ENCODE measurements at regions not wholly inside any gene's neighbourhood (a gene's known extent, or its start where the extent isn't known, plus 50 kb on each side); places are given as distances from the start of the nearest gene placed in this dataset.

DNA sequence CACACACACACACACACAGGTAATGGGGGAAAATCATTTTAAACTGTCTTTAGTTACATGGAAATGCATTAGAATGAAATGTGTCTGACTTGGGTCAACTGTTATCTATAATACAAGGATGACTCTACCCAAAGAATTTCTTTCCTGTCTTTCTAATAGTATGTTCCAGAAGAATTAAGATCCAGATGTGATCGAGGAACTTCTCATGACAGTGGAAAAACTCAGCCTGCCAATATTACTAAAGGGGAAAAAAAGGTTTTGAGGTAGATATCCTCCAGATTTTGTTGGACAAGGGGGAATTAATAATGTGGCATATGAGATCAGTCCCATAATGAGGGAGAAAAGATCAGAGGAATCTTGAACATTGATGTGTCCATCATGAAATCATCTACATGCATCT, 190.6 kb upstream of the MAP3K1 start:
- Histone ChIP-seq H3K79me2 (no peaks in the 10 kb centered on the region), H3K9me3 (ENCODE audit: low read depth) (peaks cover 4% of the 10 kb centered on the region), H3K27me3 (no peaks in the 10 kb centered on the region), H3K9me2 (replicated peaks; ENCODE audit: insufficient read depth) (no peaks in the 10 kb centered on the region), H3K27ac (no peak overlapping the region), H3K4me3 (no peak overlapping the region), H2AFZ (no peak overlapping the region), H3K4me2 (no peak overlapping the region), H3K4me1 (ENCODE audit: insufficient read depth) (no peaks in the 10 kb centered on the region), H4K20me1 (ENCODE audit: insufficient read depth, poor library complexity, severe bottlenecking) (no peaks in the 10 kb centered on the region), H3K36me3 (replicated peaks; ENCODE audit: insufficient read depth, low read depth) (no peaks in the 10 kb centered on the region)
- WGBS (ENCODE audit: low lambda C conversion rate, missing lambda C conversion rate) = 100% methylated on average over 1 of the region's 1 CpG
- no peak for DNase-seq (ENCODE audit: low spot score)
- TF ChIP-seq, protein P1, sequence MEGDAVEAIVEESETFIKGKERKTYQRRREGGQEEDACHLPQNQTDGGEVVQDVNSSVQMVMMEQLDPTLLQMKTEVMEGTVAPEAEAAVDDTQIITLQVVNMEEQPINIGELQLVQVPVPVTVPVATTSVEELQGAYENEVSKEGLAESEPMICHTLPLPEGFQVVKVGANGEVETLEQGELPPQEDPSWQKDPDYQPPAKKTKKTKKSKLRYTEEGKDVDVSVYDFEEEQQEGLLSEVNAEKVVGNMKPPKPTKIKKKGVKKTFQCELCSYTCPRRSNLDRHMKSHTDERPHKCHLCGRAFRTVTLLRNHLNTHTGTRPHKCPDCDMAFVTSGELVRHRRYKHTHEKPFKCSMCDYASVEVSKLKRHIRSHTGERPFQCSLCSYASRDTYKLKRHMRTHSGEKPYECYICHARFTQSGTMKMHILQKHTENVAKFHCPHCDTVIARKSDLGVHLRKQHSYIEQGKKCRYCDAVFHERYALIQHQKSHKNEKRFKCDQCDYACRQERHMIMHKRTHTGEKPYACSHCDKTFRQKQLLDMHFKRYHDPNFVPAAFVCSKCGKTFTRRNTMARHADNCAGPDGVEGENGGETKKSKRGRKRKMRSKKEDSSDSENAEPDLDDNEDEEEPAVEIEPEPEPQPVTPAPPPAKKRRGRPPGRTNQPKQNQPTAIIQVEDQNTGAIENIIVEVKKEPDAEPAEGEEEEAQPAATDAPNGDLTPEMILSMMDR (IDR thresholded peaks at IDR 0.05; ENCODE audit: poor library complexity) = no peak
- no peak for TF ChIP-seq EZH2 (IDR thresholded peaks at IDR 0.05; ENCODE audit: borderline replicate concordance)
- TF ChIP-seq EZH2phosphoT487 (IDR thresholded peaks at IDR 0.05; ENCODE audit: low read depth, severe bottlenecking, unreplicated experiment) = no peak

DNA sequence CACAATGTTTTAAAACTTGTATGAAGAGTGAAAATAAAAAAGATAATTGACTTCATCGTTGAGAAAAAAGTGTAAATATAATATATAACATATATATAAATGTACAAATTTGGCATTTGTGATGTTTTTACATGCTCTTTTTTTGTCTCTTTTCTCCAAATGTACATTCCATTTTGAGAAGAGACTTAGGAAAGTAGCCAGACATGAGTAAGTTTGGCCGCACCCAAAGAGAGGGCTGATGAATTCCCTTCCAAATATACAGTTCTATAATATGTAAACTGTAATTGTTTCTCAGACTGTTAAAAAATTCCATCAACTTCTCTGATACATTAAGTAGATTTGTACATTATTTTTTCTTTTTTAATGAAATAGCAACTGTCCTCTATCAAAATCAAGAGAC, 193.2 kb upstream of the MAP3K1 start:
- no peak for DNase-seq (ENCODE audit: low spot score)
- Histone ChIP-seq H3K27me3 (no peaks in the 10 kb centered on the region), H3K4me3 (no peak overlapping the region), H4K20me1 (ENCODE audit: insufficient read depth, poor library complexity, severe bottlenecking) (no peaks in the 10 kb centered on the region), H3K79me2 (no peaks in the 10 kb centered on the region), H3K4me1 (ENCODE audit: insufficient read depth) (no peaks in the 10 kb centered on the region), H3K36me3 (replicated peaks; ENCODE audit: insufficient read depth, low read depth) (no peaks in the 10 kb centered on the region), H3K9me2 (replicated peaks; ENCODE audit: insufficient read depth) (no peaks in the 10 kb centered on the region), H2AFZ (no peak overlapping the region), H3K4me2 (no peak overlapping the region), H3K27ac (no peak overlapping the region), H3K9me3 (ENCODE audit: low read depth) (no peaks in the 10 kb centered on the region)
- TF ChIP-seq EZH2 (IDR thresholded peaks at IDR 0.05; ENCODE audit: borderline replicate concordance) = no peak
- TF ChIP-seq, protein P1 (IDR thresholded peaks at IDR 0.05; ENCODE audit: poor library complexity) = no peak
- no peak for TF ChIP-seq EZH2phosphoT487 (IDR thresholded peaks at IDR 0.05; ENCODE audit: low read depth, severe bottlenecking, unreplicated experiment)
- 94% methylated on average over 2 of the region's 2 CpGs for WGBS (ENCODE audit: low lambda C conversion rate, missing lambda C conversion rate)

DNA sequence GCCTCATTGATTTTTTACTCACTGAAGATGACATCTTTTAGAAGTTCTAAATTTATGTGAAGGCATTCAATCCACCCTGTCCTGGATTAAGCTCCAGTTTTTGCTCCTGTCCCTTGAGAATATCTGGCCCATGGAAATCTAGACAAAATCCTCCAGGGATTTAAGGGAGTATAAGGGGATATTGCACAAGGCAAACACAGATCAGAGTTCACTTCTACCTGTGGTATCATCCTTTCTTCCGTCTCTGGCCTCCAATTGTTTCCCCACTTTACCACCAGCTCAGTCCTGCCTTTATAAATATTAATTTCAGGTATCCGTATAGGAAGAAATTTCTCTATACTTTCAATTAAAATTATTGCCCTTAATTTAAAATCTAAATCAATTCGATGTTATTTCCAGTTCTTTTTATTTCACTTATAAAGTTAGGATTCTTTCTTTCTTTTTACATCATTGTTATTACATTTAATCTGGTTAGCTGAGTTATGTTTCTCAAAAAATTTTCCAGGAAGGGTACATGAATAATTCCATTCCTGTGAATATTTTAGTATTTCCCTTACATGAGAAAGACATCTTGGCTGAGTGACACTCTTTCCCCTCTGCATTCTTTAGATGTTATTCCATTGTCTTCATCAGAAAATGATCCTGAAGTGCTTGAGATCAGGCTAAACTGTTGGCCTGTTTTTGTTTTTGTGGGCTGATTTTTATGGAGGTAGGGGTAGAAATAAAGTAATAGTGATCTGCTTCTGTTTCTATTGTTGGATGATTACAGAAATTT, 194.3 kb upstream of the MAP3K1 start:
- H3K27me3 ChIP-seq = no peaks in the 10 kb centered on the region
- H3K4me3 ChIP-seq = no peak overlapping the region
- no peak overlapping the region for H3K27ac ChIP-seq
- TF ChIP-seq, protein P1 (IDR thresholded peaks at IDR 0.05; ENCODE audit: poor library complexity) = no peak
- no peak for TF ChIP-seq EZH2phosphoT487 (IDR thresholded peaks at IDR 0.05; ENCODE audit: low read depth, severe bottlenecking, unreplicated experiment)
- 92% methylated on average over 3 of the region's 3 CpGs for WGBS (ENCODE audit: low lambda C conversion rate, missing lambda C conversion rate)
- H3K4me1 ChIP-seq (ENCODE audit: insufficient read depth) = peaks cover 7% of the 10 kb centered on the region
- no peaks in the 10 kb centered on the region for H4K20me1 ChIP-seq (ENCODE audit: insufficient read depth, poor library complexity, severe bottlenecking)
- H3K4me2 ChIP-seq = no peak overlapping the region
- H2AFZ ChIP-seq = no peak overlapping the region
- no peaks in the 10 kb centered on the region for H3K9me3 ChIP-seq (ENCODE audit: low read depth)
- H3K79me2 ChIP-seq = no peaks in the 10 kb centered on the region
- no peaks in the 10 kb centered on the region for H3K9me2 ChIP-seq (replicated peaks; ENCODE audit: insufficient read depth)
- no peaks in the 10 kb centered on the region for H3K36me3 ChIP-seq (replicated peaks; ENCODE audit: insufficient read depth, low read depth)
- no peak for DNase-seq (ENCODE audit: low spot score)
